NCI-H345 treated with DMSO at 0.1 percent for 48 hours (cell line): ENCODE measurements at regions not wholly inside any gene's neighbourhood (a gene's known extent, or its start where the extent isn't known, plus 50 kb on each side); places are given as distances from the start of the nearest gene placed in this dataset.
"Not testable (repeated sequence)": the region's sequence is repeated elsewhere in the genome, so short reads cannot be mapped to it uniquely, and the experiment has no call there.

Experiments
- DNase-seq: peaks from one replicate; lab custom pipeline; 2025; ENCODE audit not compliant: unreplicated experiment; lab: John Stamatoyannopoulos, UW

DNA sequence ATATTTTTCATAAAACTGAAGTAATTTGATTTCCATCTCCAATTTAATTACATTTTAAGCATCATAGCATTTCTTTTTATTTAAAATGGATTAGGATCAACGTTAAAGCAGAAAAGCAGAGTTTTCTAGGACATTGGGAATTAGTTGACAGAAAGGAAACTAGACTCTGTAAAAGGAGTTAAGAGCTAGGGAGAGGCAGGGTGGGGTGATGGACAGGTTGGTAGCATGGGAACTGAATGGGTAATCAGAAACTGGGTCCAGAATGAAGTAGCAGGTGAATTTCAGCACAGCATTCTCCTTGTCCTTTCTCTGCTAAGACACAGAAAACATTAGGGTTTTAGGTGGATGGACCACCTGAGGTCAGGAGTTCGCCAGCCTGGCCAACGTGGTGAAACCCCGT lies 97.6 kb downstream of the ANAPC4 start:
- DNase-seq: no peak

DNA sequence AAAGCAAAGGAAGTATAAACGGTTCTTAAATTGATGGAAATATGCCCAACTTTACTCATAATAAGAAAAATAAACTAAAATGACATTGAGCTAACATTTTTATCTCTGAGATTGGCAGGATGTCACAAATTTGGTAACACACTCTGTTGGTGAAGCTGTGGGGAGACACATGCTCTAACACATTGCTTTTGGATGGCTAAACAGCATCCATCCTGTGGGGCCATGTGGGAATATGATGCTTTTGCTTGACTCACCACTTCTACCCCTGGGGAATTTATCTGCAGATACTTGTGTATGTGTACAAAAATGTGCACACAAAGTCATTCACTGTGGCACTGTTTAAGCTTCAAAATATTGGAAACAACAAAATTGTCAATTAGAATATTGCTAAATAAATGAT lies 100.2 kb downstream of the ANAPC4 start:
- DNase-seq: no peak

DNA sequence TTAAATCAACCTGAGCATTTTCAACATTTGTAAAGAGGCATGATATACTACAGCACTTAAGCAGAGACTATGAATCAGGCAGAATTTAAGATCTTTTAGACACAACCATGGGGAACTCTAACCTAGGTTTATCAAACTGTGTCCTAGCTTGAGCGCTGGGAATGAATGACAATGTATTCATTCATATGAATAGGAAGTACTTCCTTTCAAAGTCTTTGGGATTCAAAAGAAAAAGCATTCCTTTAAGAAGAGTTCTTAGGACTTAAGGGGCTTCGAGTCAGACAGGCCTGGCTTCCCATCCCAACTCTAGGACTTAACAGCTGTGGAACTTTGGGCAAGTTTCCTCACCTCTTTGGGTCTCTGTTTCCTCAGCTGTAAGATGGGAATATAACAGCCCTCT lies 104.6 kb downstream of the ANAPC4 start:
- no peak for DNase-seq

DNA sequence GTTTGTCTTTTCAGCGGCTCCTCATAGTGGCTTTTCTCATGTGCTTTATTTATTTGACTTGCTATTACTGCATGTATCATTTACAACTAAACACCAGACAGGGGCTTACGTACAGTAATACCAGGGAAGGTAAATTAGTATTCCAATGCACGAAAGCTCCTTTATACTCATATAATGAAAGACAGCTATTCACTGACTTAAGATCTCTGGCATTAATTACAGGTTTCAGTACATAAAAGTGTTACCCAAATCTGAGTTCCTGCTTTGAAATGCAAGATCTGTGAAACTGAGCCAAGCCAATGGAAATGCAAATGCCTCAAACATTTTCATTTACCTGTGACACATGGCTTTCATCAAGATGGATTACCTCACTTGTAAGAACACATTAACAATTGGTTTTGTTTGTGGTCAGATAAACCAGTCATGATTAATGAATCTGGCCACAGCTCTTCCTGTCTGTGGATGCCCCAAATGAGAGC lies 107.2 kb downstream of the ANAPC4 start:
- DNase-seq: peak; percentile 37

DNA sequence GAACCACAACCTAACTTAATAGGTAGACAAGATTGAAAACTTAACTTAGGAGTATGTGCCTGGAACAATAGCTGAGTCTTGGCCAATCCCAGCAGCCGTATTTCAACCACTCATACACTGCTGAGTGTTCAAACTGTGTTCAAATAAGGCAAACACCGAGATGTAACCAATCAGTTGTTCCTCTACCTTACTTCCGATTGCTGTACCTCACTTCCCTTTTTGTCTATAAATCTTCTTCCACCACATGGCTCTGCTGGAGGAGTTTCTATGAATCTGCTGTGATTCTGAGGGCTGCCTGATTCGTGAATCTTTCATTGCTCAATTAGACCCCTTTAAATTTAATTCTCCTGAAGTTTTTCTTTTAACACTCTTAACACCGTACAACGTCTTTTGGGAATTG lies 108.0 kb downstream of the ANAPC4 start:
- no peak for DNase-seq

DNA sequence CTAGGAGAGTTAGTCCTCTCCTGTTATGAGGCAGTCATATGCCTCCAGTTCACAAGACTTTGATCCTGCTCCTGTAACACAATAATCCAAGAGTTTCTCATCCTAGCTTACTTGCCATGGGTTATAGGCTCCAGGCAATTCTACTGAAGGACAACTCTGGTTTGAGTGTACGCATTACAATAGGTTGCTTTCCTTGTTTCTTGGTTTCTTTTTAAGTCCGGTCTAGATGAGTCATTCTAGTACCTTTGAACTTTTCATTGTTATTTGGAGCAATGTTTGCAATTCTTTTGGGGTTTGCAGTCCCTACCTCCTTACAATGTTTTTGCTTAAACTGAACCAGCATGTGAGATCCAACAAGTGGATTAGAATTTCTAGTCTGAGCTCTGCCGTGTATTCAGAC lies 109.1 kb downstream of the ANAPC4 start:
- no peak for DNase-seq

DNA sequence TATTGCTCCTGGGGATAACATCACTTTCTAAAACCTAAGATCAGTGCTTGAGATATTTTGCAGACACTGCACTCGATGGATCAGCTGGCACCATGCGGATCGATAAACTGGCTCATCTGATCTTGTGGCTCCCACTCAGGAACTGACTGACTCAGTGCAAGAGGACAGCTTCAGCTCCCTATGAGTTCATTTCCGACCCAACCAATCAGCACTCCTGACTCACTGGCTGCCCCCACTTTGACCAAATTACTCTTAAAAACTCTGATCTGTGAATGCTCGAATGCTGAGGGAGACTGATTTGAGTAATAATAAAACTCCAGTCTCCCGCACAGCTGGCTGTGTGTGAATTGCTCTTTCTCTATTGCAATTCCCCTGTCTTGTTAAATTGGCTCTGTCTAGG lies 110.1 kb downstream of the ANAPC4 start:
- DNase-seq: no peak

DNA sequence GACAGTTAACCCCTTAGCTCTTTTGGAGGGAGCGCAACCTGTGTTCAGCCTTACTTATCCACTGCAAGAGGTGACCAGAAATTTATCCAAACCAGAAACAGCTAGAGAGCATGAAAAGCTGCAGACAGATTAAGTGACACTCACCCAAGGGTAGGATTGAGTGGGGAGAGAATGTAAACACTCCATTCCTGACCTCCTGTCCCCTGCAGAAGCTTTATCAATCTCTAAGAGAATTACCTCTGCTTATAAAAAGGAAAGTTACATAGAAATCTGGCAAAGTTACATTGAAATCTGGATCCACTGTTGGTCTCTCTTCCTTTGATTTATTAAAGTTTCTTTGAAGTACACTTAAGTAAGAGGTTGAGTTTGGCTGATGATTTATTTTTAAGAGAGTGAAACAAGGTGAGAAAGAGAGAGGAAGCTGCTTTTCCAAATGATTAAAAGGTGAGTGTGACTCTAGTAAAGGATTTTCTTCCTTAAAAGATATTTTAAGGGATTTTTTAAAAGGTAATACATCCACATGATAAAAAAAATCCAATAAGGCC lies 112.3 kb downstream of the ANAPC4 start:
- DNase-seq: no peak

DNA sequence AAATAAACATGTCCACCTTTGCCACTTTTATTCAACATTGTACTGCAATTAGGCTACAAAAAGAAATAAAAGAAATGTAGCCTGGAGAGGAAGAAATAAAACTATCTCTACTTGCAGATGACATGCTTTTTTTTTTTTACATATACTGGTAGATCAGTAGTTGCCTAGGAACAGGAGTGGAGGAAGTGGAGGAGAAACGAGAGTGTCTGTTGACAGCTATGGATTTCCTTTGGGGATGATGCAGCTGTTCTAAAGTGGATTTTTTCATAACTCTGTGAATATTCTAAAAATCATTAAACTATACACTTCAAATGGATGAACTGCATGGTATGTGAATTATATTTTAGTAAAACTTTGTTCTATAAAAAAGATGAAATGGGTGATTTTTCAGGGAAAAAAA lies 116.4 kb downstream of the ANAPC4 start:
- DNase-seq: no peak

DNA sequence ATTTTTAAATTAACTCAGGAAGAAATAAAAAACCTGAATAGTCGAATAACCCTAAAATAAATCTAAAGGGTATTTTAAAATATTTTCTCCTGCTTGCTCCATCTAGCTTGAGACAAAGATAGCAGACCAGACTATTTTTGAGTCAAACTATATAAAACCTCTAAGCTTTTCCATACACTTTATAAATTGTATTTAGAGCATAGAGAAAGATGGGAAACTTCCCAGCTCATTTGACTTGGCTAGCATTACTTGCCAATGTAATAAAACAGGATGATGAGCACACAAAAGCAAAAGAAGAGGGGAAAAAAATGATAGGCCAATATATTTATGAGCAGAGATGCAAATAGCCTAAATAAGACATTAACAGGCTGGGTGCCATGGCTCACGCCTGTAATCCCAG lies 117.1 kb downstream of the ANAPC4 start:
- DNase-seq: no peak

DNA sequence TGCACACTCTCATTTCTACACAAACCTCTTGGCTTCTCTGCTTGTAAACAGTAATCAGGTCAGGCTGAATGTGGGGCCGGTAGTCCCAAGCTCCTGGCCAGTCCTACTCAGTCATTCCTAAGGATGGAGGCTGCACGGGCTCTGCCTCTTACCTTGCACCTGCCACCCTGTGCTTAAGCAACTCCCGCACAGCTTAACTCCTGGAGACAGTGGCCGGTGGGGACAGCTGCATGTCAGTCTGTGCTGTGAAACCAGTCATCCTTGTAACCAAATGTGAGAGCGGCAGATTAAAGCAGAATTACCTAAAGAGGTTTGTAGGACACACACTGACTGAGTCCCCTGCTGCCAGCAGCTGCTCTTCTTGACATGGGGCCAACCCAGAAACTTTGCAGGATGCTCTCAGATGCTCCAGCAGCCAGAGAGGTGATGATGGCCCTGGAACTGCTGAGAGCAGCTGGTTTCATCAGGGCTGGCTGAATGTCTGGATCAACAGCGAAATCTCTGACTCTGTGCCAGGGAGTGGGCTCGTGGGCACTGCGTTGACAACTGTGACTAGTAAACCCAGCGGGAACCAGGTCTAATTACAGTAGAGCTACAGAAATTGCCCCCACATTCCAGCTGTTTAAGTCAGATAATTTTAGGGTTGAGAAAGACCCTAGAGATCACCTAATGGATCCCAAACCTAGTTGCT lies 123.7 kb downstream of the ANAPC4 start:
- peak; percentile 70 for DNase-seq

DNA sequence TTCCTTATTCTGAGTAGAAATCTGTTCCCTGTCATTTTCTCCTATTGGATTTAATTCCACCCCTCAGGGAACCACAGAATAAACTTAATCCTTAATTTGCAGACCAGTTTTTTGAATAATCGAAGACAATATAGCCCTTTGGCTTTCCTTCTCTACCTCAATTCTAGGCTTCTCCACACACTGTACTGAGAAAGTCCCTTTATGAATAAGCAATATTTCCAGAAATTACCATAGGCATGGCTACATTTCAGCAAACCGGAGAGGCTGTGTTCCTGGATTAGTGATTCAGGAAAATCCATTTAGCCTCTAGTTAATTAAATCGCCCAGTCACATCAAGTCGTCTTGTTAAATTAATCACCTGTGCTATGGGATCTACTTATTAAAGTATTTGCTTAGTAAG lies 125.1 kb downstream of the ANAPC4 start:
- DNase-seq: no peak

DNA sequence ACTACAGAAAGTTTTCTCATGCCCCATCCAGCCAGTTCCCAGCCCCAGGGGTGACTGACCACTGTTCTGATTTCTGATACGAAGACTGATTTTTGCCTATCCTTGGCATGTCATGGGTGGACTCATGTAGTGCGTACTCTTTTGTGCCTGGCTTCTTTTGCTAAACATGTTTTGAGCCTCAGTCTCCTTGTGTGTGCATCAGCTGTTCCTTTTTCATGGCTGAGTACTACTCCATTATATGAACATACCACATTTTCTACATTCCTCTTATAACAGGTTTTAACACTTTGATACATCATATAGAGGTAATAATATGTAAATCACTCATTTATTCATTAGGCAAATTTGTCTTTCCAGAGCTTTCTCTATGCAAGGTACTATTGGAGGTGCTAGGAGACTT lies 126.7 kb downstream of the ANAPC4 start:
- no peak for DNase-seq

DNA sequence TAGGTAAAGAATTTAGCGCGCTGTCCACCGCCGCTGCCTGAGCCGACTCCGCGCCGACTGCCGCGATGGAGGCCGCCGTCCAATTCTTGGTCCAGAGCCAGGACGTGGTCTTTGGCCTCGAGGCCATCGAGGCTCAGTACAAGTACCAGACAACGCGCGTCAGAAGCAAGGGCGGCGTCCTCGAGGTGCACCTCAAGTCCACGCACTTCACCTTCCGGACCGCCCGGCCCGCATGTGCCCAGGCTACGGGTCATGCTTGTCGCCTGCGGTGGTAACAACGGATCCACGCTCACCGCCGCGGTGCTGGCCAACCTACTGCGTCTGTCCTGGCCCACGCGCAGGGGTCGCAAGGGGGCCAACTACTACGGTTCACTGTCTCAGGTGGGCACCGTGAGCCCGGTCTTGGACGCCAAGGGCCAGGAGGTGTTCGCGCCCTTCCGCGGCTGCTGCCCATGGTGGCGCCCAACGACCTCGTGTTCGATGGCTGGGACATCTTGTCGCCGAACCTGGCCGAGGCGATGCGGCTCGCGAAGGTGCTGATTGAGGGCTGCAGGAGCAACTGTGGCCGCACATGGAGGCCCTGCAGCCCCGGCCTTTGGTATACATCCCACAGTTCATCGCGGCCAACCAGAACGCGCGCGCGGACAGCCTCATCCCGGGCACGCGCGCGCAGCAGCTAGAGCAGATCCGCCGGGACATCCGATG lies 128.0 kb downstream of the ANAPC4 start:
- no peak for DNase-seq

DNA sequence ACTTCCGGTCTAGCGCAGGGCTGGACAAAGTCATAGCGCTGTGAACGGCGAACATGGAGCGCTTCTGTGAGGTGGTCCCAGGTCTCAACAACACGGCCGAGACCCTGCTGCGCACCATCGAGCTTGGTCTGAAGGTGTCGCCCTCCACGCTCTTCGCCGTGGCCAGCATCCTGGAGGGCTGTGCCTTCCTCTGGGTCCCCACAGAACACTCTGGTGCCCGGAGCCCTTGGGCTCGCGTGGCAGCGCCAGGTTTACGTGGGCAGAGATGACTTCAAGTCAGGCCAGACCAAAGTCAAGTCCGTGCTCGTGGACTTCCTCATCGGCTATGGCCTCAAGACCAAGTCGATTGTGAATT lies 128.6 kb downstream of the ANAPC4 start:
- DNase-seq: no peak

DNA sequence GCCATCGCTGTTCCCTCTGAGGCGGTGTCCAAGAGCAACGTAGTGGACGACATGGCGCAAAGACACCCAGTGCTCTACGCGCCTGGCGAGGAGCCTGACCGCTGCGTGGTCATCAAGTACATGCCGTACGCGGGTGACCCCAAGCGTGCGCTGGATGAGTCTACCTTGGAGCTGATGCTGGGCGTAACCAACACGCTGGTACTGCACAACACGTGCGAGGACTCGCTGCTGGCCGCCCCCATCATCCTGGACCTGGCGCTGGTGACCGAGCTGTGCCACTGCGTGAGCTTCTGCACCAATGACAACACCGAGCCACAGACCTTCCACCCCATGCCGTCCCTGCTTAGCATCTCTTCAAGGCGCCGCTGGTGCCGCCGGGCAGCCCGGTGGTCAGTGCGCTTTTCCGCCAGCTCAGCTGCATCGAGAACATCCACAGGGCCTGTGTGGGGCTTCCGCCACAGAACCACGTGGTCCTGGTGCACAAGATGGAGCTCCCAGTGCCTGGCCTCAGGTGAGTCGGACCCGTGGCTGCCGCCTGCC lies 129.0 kb downstream of the ANAPC4 start:
- DNase-seq: no peak

DNA sequence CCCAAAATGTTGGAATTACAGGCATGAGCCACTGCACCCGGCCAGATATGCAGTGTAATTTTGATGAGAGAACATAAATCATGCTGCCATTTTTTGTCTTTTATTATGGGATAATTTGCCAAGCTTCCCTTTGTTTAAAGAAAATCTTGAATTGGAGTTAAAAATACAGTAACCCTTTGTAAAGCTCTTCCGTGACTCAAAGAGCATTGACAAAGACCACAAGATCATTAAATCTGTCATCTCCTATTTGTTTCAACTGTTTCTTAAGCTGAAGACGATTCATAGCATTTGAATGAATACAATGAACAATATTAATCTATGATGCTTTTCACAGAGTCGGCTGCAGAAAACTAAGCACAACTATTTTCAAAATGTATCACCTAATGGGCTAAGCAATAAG lies 132.6 kb downstream of the ANAPC4 start:
- no peak for DNase-seq

DNA sequence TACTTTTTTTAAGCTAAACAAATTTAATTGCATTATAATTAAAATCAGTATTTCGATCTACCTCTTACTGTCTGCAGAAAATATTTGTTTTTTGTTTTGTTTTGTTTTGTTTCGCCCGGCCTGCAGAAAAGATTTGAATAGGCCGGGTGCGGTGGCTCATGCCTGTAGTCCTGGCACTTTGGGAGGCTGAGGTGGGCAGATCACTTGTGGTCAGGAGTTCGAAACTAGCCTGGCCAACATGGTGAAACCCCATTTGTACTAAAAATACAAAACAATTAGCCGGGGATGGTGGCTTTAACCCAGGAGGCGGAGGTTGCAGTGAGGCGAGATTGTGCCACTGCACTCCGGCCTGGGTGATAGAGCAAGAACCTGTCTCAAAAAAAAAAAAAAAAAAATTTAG lies 134.8 kb downstream of the ANAPC4 start:
- DNase-seq: not testable (repeated sequence)

DNA sequence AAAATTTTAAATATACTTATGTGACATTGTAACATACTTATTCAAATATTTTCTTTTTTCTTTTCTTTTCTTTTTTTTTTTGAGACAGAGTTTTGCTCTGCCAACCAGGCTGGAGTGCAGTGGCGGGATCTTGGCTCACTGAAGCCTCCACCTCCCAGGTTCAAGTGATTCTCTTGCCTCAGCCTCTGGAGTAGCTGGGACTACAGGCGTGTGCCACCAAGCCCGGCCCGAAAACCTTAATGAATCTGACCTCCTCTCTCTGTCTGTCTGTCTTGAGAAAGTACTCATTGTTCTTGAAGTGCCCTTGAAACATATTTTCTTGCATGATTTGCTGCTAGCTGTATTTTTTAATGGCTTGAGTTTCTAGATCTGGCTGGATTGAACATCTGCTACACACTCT lies 136.8 kb downstream of the ANAPC4 start:
- no peak for DNase-seq

DNA sequence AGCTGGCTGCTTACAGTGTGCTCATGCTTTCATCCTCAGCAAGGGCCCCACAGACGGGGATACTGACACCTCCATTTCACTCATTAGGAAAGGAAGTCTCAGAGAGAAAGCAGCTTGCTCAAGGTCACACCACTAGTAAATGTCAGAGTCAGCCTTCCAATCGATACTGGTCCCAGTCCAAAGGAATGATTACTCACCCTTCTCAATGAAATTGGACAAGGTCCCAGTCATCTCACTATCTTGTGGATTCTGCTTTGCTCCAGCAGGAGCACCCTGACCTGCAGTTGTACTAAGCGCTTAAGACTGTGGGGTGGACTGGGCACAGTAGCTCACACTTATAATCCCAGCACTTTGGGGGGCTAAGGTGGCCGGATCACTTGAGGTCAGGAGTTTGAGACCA lies 132.2 kb upstream of the SLC34A2 start:
- DNase-seq: no peak

DNA sequence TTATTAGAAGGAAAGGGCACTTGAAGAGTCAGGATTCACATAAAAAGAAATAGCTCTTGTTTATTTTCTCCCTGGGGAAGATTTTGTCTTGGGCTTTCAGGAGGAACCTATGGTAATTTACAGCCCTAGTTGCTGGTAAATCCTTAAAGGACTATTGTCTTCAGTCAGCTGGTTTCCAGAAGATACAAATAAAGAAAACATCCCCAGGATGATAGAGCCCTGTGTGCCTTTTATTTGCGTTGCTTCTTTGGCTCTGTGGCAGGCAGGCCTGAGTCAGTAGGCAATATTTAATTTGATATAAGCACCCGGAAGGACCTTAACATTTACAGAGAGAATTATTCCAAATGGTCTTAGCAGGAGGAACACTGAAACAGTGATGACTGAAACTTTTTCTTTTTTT lies 131.0 kb upstream of the SLC34A2 start:
- no peak for DNase-seq

DNA sequence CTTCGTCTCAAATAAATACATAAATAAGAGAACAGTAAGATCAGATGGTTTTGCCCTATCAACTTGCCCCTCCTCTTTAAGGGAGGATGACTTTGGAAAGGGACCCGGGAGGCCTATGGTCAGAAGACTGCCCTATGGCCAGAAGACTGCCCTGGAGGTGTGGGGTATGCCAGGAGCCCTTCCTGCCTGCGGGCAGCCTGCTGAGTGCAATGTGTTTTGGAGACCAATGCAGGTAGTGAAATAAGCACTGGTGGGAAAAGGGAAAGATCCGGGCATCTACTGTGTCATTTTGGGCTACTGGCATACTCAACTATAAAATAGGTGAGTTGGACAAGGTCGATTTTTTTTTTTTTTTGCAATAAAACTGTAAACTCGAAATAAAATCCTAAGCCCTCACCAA lies 129.8 kb upstream of the SLC34A2 start:
- DNase-seq: no peak
